CD4-positive, alpha-beta T cell treated with Interleukin-17A for 1 hour (primary cell): ENCODE measurements at regions not wholly inside any gene's neighbourhood (a gene's known extent, or its start where the extent isn't known, plus 50 kb on each side); places are given as distances from the start of the nearest gene placed in this dataset.

Experiments
- DNase-seq: peaks from one replicate; pipeline ENCODE4 v3.0.0-alpha.2; 2020

- no peak for DNase-seq
Observed at GRCh38 chr14:62168564-62169155, 406.4 kb downstream of the SNAPC1 start.

- DNase-seq: peak; percentile 13
Observed at GRCh38 chr14:62179367-62180018, 417.3 kb downstream of the SNAPC1 start.

GRCh38 chr14:62181591-62181990 is 419.4 kb downstream of the SNAPC1 start:
- no peak for DNase-seq

GRCh38 chr14:62185078-62185477 is 422.9 kb downstream of the SNAPC1 start:
- no peak for DNase-seq

GRCh38 chr14:62187265-62187664 is 425.0 kb downstream of the SNAPC1 start:
- DNase-seq: no peak

GRCh38 chr14:62189698-62190097 is 427.5 kb downstream of the SNAPC1 start:
- no peak for DNase-seq

- DNase-seq: no peak
Observed at GRCh38 chr14:62206456-62206855, 444.2 kb downstream of the SNAPC1 start.

GRCh38 chr14:62209287-62209899 is 447.2 kb downstream of the SNAPC1 start:
- no peak for DNase-seq

GRCh38 chr14:62213516-62213915 is 451.3 kb downstream of the SNAPC1 start:
- DNase-seq: no peak

- DNase-seq: no peak
Observed at GRCh38 chr14:62216121-62216520, 453.9 kb downstream of the SNAPC1 start.

- no peak for DNase-seq
Observed at GRCh38 chr14:62234849-62235248, 472.6 kb downstream of the SNAPC1 start.

GRCh38 chr14:62244221-62244620 is 482.0 kb downstream of the SNAPC1 start:
- DNase-seq: no peak

GRCh38 chr14:62247266-62247665 is 485.0 kb downstream of the SNAPC1 start:
- no peak for DNase-seq

GRCh38 chr14:62251237-62251636 is 489.0 kb downstream of the SNAPC1 start:
- DNase-seq: no peak

GRCh38 chr14:62253171-62253570 is 491.0 kb downstream of the SNAPC1 start:
- no peak for DNase-seq

- DNase-seq: no peak
Observed at GRCh38 chr14:62253911-62254310, 491.7 kb downstream of the SNAPC1 start.

- DNase-seq: no peak
Observed at GRCh38 chr14:62269204-62269603, 507.0 kb downstream of the SNAPC1 start.

- no peak for DNase-seq
Observed at GRCh38 chr14:62270236-62270635, 508.0 kb downstream of the SNAPC1 start.

GRCh38 chr14:62280366-62280765 is 518.1 kb downstream of the SNAPC1 start:
- DNase-seq: no peak

- DNase-seq: no peak
Observed at GRCh38 chr14:62283837-62284236, 521.6 kb downstream of the SNAPC1 start.

- DNase-seq: no peak
Observed at GRCh38 chr14:62289471-62289870, 527.3 kb downstream of the SNAPC1 start.

- no peak for DNase-seq
Observed at GRCh38 chr14:62301080-62301479, 538.9 kb downstream of the SNAPC1 start.

GRCh38 chr14:62301911-62302310 is 539.7 kb downstream of the SNAPC1 start:
- DNase-seq: no peak

- no peak for DNase-seq
Observed at GRCh38 chr14:62303437-62303836, 541.2 kb downstream of the SNAPC1 start.

GRCh38 chr14:62304257-62304656 is 542.0 kb downstream of the SNAPC1 start:
- DNase-seq: no peak
